Stimulated activated memory B cell treated with anti-CD40 and anti-IgM and Interleukin-4, amounts not matched to agents 10 μg/mL and 1 μg/mL and 100 μg/mL, for 72 hours (primary cell): ENCODE measurements at regions not wholly inside any gene's neighbourhood (a gene's known extent, or its start where the extent isn't known, plus 50 kb on each side); places are given as distances from the start of the nearest gene placed in this dataset.
"Not testable (repeated sequence)": the region's sequence is repeated elsewhere in the genome, so short reads cannot be mapped to it uniquely, and the experiment has no call there.

Experiments used
- ATAC-seq: fragments of 150-1000 bp; cut with Tn5 transposase; 2 replicates; pipeline ENCODE4 v1.10.0; 2021
- H3K27ac Mint-ChIP-seq: one replicate; pipeline ENCODE4 v1.8.0; 2022; ENCODE audit warnings: mild to moderate bottlenecking, mixed read lengths
- H3K27me3 Mint-ChIP-seq: one replicate; pipeline ENCODE4 v1.8.0; 2022; ENCODE audit warnings: mixed read lengths
- H3K36me3 Mint-ChIP-seq: one replicate; pipeline ENCODE4 v1.8.0; 2022; ENCODE audit warnings: mixed read lengths
- H3K4me1 Mint-ChIP-seq: one replicate; pipeline ENCODE4 v1.8.0; 2022; ENCODE audit warnings: mixed read lengths
- H3K4me3 Mint-ChIP-seq: one replicate; pipeline ENCODE4 v1.8.0; 2022; ENCODE audit warnings: mild to moderate bottlenecking, moderate library complexity, mixed read lengths
- H3K9me3 Mint-ChIP-seq: one replicate; pipeline ENCODE4 v1.8.0; 2022; ENCODE audit warnings: mixed read lengths

- H3K27me3 Mint-ChIP-seq, H3K9me3 Mint-ChIP-seq, H3K36me3 Mint-ChIP-seq, ATAC-seq: not testable (repeated sequence)
- Mint-ChIP-seq H3K4me3 (peak overlapping the region; percentile 87), H3K27ac (peak overlapping the region; percentile 81), H3K4me1 (peaks cover 15% of the 10 kb centered on the region)
These were observed 188.5 kb downstream of the ADRA2C start for GRCh38 chr4:3954540-3955320.

DNA sequence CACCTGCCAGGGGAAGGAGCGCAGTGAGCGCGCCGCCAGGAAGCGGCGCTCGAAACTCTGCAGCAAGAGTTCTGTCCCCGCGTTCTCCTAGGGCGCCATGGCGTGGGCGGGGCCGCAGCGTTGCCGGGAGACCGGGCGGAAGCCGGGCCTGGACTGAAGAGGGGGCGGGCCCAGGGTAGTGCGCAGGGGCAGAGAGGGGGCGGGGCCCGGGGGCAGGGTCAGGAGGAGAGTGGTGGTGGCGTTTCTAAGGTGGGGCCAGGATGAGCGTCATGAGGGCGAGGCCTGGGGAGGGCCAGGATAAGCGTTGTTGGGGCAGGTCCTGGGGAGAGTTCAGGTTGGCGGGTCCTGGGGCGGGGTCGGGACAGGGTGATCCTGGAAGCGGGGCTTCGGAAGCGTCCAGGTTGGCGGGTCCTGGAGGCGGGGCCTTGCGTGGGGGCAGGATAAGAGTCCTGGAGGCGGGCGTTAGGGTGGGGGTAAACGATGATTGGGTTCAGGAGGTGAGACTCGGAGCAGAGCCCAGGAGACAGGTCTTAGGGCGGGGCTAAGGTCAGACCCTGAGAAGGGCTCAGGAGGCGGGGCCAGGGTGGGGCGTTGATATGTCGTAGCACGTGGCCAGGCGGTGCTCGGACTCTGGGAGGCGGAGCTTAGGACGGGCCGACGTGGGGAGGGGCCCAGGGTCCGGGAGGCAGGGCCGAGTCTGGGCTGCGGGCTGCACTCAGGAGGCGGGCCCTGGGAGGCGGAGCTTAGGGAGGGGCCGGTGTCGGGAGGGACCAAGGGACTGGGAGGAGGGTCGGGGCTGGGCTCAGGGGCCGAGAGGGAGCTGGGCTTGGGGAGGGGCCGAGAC is 189.4 kb downstream of the ADRA2C start:
- ATAC-seq: peak; percentile 100
- H3K9me3 Mint-ChIP-seq, H3K36me3 Mint-ChIP-seq, H3K27me3 Mint-ChIP-seq: not testable (repeated sequence)
- peak overlapping the region; percentile 87 for H3K4me3 Mint-ChIP-seq
- H3K4me1 Mint-ChIP-seq: peaks cover 15% of the 10 kb centered on the region
- H3K27ac Mint-ChIP-seq: peak overlapping the region; percentile 81

DNA sequence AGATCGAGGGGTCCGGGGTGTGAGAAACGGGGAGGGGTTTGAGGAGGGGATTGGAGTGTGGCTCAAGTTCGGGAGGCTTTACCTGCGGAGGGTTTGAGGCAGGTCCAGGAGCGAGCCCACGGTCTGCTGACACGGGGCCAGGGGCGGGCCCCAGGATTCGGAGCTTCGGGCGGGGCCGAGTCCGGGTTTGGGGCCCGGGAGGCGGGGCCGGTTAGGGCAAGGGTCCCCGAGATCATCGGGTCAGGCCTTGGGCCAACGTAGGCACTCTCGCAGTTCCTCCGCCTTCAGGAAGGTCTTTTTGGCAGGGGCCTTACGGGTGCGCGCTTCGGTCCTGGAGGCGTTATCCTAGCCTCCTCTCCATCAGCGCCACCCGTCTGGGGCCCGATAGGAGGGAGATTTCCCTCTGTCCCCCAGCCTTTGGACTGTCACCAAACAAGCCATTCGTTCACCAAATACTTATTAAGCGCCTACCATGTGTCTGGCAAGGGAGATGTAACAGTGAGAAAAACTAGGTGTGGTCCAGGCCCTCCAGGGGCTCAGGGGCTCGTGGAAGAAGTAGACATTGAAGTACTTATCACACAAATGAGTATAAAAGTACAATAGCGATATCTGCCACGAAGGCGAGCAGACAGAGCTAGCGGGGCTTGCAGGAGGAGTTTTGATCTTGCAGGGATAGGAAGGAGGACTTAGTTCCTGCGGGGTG is 190.1 kb downstream of the ADRA2C start:
- H3K36me3 Mint-ChIP-seq, H3K9me3 Mint-ChIP-seq, ATAC-seq: not testable (repeated sequence)

GRCh38 chr4:3961091-3961672 is 195.0 kb downstream of the ADRA2C start:
- not testable (repeated sequence) for H3K4me3 Mint-ChIP-seq, ATAC-seq, H3K27ac Mint-ChIP-seq, H3K27me3 Mint-ChIP-seq, H3K9me3 Mint-ChIP-seq, H3K36me3 Mint-ChIP-seq, H3K4me1 Mint-ChIP-seq

More for the DNA sequence above, 190.1 kb downstream of the ADRA2C start:
- H3K27me3 Mint-ChIP-seq: not testable (repeated sequence)
- Mint-ChIP-seq H3K27ac (peak overlapping the region; percentile 81), H3K4me3 (peak overlapping the region; percentile 87), H3K4me1 (peaks cover 15% of the 10 kb centered on the region)

- not testable (repeated sequence) for H3K4me3 Mint-ChIP-seq, H3K27ac Mint-ChIP-seq, H3K9me3 Mint-ChIP-seq, ATAC-seq, H3K36me3 Mint-ChIP-seq, H3K4me1 Mint-ChIP-seq
- H3K27me3 Mint-ChIP-seq: peaks cover 19% of the 10 kb centered on the region
These were observed 198.5 kb downstream of the ADRA2C start for GRCh38 chr4:3964572-3965278.

GRCh38 chr4:3967204-3967603 is 201.0 kb downstream of the ADRA2C start:
- H3K27me3 Mint-ChIP-seq: peaks cover 25% of the 10 kb centered on the region
- not testable (repeated sequence) for H3K9me3 Mint-ChIP-seq, ATAC-seq, H3K27ac Mint-ChIP-seq, H3K4me3 Mint-ChIP-seq, H3K4me1 Mint-ChIP-seq, H3K36me3 Mint-ChIP-seq

DNA sequence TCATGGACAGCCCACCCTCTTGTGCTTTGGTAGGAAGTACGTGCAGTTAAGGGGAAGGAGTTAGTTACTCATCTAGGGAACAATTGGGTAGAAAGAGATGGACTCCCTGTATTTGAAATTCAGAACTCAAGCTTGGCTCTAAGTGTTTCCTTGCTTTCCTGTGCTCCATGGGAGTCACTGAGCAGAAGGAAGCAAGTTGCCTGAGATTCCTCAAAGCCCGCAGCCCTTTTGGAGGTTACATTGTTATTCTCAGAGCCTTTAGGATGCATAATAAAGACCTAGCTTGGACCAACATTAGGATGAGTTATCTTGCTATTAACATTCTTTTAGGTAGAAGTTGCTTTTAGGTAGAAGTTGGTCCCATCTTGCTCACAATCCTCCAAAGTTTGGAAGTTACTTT is 206.4 kb downstream of the ADRA2C start:
- not testable (repeated sequence) for H3K4me1 Mint-ChIP-seq, H3K9me3 Mint-ChIP-seq, H3K27ac Mint-ChIP-seq, H3K36me3 Mint-ChIP-seq, ATAC-seq, H3K4me3 Mint-ChIP-seq
- H3K27me3 Mint-ChIP-seq: peaks cover 39% of the 10 kb centered on the region

DNA sequence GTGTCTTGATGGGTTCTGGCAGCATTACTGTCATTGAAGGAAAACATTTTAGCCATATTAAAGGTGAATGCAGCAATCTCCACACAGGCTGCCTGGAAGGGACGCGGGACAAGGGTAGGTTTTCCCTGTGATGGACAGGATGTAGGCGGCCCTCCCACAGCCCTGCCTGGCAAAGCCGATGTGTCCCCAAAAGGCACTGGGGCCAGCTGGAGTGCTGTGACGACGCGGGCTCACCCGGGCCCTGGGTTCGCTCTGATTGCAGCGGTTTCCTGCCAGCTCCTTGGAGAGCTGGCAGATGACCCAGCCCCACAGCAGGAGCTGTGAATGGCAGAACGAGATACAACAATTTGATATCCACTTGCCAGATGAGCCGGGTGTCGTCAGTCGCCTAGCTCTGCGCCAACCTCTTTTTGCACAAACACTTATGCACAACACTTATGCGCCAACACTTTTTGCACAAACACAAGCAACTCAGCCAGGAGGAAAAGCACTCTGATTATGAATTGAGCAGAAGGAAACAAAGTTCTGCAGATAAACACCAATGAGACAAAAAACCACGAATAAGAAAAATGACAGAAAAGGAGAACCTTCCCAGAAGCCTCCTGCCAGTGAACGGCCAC is 207.5 kb downstream of the ADRA2C start:
- H3K4me3 Mint-ChIP-seq, H3K27ac Mint-ChIP-seq, H3K36me3 Mint-ChIP-seq, H3K4me1 Mint-ChIP-seq, H3K9me3 Mint-ChIP-seq, ATAC-seq: not testable (repeated sequence)
- H3K27me3 Mint-ChIP-seq: peaks cover 37% of the 10 kb centered on the region

- H3K27ac Mint-ChIP-seq, H3K4me3 Mint-ChIP-seq, H3K36me3 Mint-ChIP-seq, H3K9me3 Mint-ChIP-seq, ATAC-seq: not testable (repeated sequence)
- peaks cover 17% of the 10 kb centered on the region for H3K27me3 Mint-ChIP-seq
- H3K4me1 Mint-ChIP-seq: peaks cover 11% of the 10 kb centered on the region
These were observed 217.4 kb downstream of the ADRA2C start for GRCh38 chr4:3983518-3984125.

DNA sequence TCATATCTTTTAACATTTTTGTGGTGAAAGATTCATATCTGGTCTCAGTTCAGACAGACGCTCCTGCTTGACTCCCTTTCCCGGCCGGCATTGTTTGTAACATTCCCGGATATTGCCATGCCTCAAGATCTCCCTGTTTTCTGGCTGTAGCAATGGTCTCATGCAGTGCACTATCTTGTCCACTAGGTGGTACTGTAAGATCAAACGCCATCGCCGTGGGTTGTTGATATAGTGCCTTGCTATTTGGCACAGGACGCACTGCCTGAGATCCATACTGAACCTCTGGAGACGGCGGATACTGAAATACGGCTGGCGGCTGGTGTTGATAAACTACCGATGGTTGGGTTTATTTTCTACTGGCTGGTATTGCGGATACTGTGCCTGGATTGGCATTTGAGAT is 218.6 kb downstream of the ADRA2C start:
- Mint-ChIP-seq H3K4me1 (peaks cover 11% of the 10 kb centered on the region), H3K27me3 (peaks cover 22% of the 10 kb centered on the region)
- not testable (repeated sequence) for H3K36me3 Mint-ChIP-seq, H3K9me3 Mint-ChIP-seq, H3K4me3 Mint-ChIP-seq, H3K27ac Mint-ChIP-seq, ATAC-seq

DNA sequence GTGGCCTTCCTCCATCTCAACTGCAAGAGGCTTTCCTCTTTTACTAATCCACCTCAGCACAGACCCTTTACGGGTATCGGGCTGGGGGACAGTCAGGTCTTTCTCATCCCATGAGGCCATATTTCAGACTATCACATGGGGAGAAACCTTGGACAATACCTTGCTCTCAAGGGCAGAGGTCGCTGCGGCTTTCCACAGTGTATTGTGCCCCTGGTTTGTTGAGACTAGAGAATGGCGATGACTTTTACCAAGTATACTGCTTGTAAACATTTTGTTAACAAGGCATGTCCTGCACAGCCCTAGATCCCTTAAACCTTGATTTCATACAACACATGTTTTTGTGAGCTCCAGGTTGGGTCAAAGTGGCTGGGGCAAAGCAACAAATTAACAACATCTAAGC is 220.2 kb downstream of the ADRA2C start:
- not testable (repeated sequence) for H3K4me3 Mint-ChIP-seq, H3K27ac Mint-ChIP-seq, H3K9me3 Mint-ChIP-seq, H3K36me3 Mint-ChIP-seq, ATAC-seq
- Mint-ChIP-seq H3K4me1 (peaks cover 11% of the 10 kb centered on the region), H3K27me3 (peaks cover 38% of the 10 kb centered on the region)

DNA sequence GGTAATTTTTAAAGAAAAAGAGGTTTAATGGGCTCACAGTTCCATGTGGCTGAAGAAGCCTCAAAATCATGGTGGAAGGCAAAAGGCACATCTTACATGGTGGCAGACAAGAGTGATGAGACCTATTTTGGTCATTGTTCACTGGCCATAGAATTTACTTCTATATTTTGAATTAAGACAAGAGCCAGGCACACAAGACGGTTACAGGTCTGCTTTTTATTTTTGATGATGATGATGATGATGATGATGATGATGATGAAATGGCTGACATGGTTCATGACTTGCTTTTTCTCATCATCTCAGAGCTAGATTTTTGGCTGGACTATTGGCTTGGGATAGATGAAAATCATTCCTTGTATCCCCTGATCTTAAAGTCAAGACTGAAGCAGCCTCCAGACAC is 229.3 kb downstream of the OTOP1 start:
- not testable (repeated sequence) for H3K36me3 Mint-ChIP-seq, H3K9me3 Mint-ChIP-seq, H3K27ac Mint-ChIP-seq, ATAC-seq, H3K4me3 Mint-ChIP-seq, H3K4me1 Mint-ChIP-seq
- peaks cover 17% of the 10 kb centered on the region for H3K27me3 Mint-ChIP-seq

DNA sequence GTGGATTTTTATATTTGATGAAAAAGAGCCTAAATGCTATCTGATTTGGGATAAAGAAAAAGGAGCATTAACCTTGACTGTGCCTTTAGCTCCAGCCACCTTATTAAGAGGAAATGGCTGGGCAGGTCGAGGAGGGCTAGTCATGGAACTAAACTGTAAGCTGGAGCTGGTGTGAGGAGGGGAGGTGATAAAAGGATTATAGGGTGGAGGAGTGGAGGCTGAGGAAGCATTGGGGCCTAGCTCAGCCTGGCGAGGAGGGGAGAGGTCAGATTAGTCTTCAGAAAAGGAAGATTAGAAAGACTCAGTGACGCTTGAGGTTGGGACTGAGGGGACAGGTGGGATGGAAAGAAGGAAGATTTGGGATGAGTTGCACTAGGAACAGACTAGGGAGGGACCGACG is 222.7 kb downstream of the OTOP1 start:
- H3K4me1 Mint-ChIP-seq: not testable (repeated sequence)

DNA sequence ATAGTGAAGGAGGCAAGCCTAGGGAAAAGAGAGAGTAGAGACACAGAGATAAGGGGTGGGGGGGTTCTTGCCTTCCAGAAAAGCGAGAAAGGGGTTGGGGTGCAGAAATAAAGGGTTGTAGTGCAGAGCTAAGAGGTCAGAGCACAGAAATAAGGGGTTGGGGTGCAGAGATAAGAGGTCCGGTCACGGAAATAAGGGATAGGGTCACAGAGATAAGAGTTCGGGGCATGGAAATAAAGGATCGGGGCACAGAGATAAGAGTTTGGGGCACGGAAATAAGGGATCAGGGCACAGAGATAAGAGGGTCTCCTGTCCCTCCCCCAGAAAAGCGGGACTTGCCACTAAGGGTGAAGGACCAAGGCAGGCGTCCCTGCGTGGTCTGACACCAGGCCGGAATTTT is 222.0 kb downstream of the OTOP1 start:
- not testable (repeated sequence) for H3K36me3 Mint-ChIP-seq, H3K27ac Mint-ChIP-seq, H3K9me3 Mint-ChIP-seq, ATAC-seq, H3K4me1 Mint-ChIP-seq, H3K4me3 Mint-ChIP-seq
- peaks cover 19% of the 10 kb centered on the region for H3K27me3 Mint-ChIP-seq

More for the DNA sequence above, 222.7 kb downstream of the OTOP1 start:
- H3K9me3 Mint-ChIP-seq, H3K27ac Mint-ChIP-seq, H3K36me3 Mint-ChIP-seq, ATAC-seq, H3K4me3 Mint-ChIP-seq: not testable (repeated sequence)
- peaks cover 21% of the 10 kb centered on the region for H3K27me3 Mint-ChIP-seq
